IPS-20b (cell line): ENCODE measurements at regions not wholly inside any gene's neighbourhood (a gene's known extent, or its start where the extent isn't known, plus 50 kb on each side); places are given as distances from the start of the nearest gene placed in this dataset.
A peak's percentile ranks its signal among the peaks of the same experiment; 100 is the strongest.

ENCODE experiments used
- H3K27ac ChIP-seq: one replicate; pipeline ENCODE4 v1.5.1; 2013; ENCODE audit warnings: low read length
- H3K27me3 ChIP-seq: 2 replicates; pipeline ENCODE4 v1.6.1; 2013; ENCODE audit warnings: mild to moderate bottlenecking, low read length, inconsistent platforms; ENCODE audit not compliant: insufficient read depth
- H3K36me3 ChIP-seq: 2 replicates; pipeline ENCODE4 v1.6.1; 2013; ENCODE audit warnings: low read depth, mild to moderate bottlenecking, inconsistent platforms, low read length, moderate library complexity; ENCODE audit not compliant: insufficient read depth
- H3K4me1 ChIP-seq: 2 replicates; pipeline ENCODE4 v1.6.1; 2013; ENCODE audit warnings: mild to moderate bottlenecking, control low read depth, inconsistent platforms, low read length, moderate library complexity; ENCODE audit not compliant: insufficient read depth
- H3K4me3 ChIP-seq: 2 replicates; pipeline ENCODE4 v1.5.1; 2013; ENCODE audit warnings: mild to moderate bottlenecking, low read length, inconsistent platforms
- H3K9ac ChIP-seq: 2 replicates; pipeline ENCODE4 v1.6.1; 2013; ENCODE audit warnings: low read depth, mild to moderate bottlenecking, inconsistent platforms, low read length, moderate library complexity
- H3K9me3 ChIP-seq: 2 replicates; pipeline ENCODE4 v1.6.1; 2013; ENCODE audit warnings: mild to moderate bottlenecking, low read depth, low read length, inconsistent platforms; ENCODE audit not compliant: insufficient read depth

GRCh38 chr2:47271054-47272000 is 95.0 kb upstream of the CALM2 start:
- no peaks in the 10 kb centered on the region for H3K9me3 ChIP-seq
- no peak overlapping the region for H3K4me3 ChIP-seq
- H3K4me1 ChIP-seq = peaks cover 3% of the 10 kb centered on the region; the same call in 1 of the 2 replicates
- H3K36me3 ChIP-seq = no peaks in the 10 kb centered on the region
- no peaks in the 10 kb centered on the region for H3K27me3 ChIP-seq
- no peak overlapping the region; the same call in 1 of the 2 replicates for H3K9ac ChIP-seq
- H3K27ac ChIP-seq = no peak overlapping the region

GRCh38 chr2:47270421-47270820 is 94.1 kb upstream of the CALM2 start:
- Histone ChIP-seq H3K27ac (no peak overlapping the region), H3K9ac (no peak overlapping the region)

GRCh38 chr2:47269316-47270232 is 93.3 kb upstream of the CALM2 start:
- Histone ChIP-seq H3K9ac (no peak overlapping the region), H3K27ac (no peak overlapping the region)

More at GRCh38 chr2:47270421-47270820, 94.1 kb upstream of the CALM2 start:
- Histone ChIP-seq H3K36me3 (no peaks in the 10 kb centered on the region), H3K4me1 (peaks cover 7% of the 10 kb centered on the region), H3K27me3 (no peaks in the 10 kb centered on the region), H3K4me3 (no peak overlapping the region), H3K9me3 (no peaks in the 10 kb centered on the region)

GRCh38 chr2:47267711-47268086 is 91.4 kb upstream of the CALM2 start:
- no peaks in the 10 kb centered on the region for H3K27me3 ChIP-seq
- H3K27ac ChIP-seq = no peak overlapping the region
- H3K4me1 ChIP-seq = peaks cover 16% of the 10 kb centered on the region
- no peaks in the 10 kb centered on the region for H3K9me3 ChIP-seq
- no peak overlapping the region for H3K9ac ChIP-seq
- H3K36me3 ChIP-seq = no peaks in the 10 kb centered on the region
- H3K4me3 ChIP-seq = no peak overlapping the region

More at GRCh38 chr2:47269316-47270232, 93.3 kb upstream of the CALM2 start:
- peaks cover 13% of the 10 kb centered on the region for H3K4me1 ChIP-seq
- H3K27me3 ChIP-seq = no peaks in the 10 kb centered on the region
- H3K4me3 ChIP-seq = no peak overlapping the region
- no peaks in the 10 kb centered on the region for H3K36me3 ChIP-seq
- H3K9me3 ChIP-seq = no peaks in the 10 kb centered on the region

- no peak overlapping the region for H3K27ac ChIP-seq
- no peaks in the 10 kb centered on the region for H3K9me3 ChIP-seq
- peaks cover 16% of the 10 kb centered on the region for H3K4me1 ChIP-seq
- H3K9ac ChIP-seq = no peak overlapping the region
- no peaks in the 10 kb centered on the region for H3K36me3 ChIP-seq
- H3K4me3 ChIP-seq = no peak overlapping the region
- no peaks in the 10 kb centered on the region for H3K27me3 ChIP-seq
These were observed 90.8 kb upstream of the CALM2 start for GRCh38 chr2:47266939-47267710.

- Histone ChIP-seq H3K36me3 (no peaks in the 10 kb centered on the region), H3K27me3 (no peaks in the 10 kb centered on the region), H3K27ac (no peak overlapping the region), H3K9me3 (no peaks in the 10 kb centered on the region), H3K4me3 (no peak overlapping the region), H3K9ac (peak overlapping the region; percentile 34; the same call in 1 of the 2 replicates), H3K4me1 (peaks cover 16% of the 10 kb centered on the region)
These were observed 89.5 kb upstream of the CALM2 start for GRCh38 chr2:47265751-47266231.

- H3K27ac ChIP-seq = no peak overlapping the region
- no peak overlapping the region for H3K4me3 ChIP-seq
- no peaks in the 10 kb centered on the region for H3K36me3 ChIP-seq
- H3K27me3 ChIP-seq = no peaks in the 10 kb centered on the region
- peak overlapping the region; percentile 34; the same call in 1 of the 2 replicates for H3K9ac ChIP-seq
- H3K9me3 ChIP-seq = no peaks in the 10 kb centered on the region
- peaks cover 16% of the 10 kb centered on the region for H3K4me1 ChIP-seq
These were observed 88.8 kb upstream of the CALM2 start for GRCh38 chr2:47265158-47265557.

- no peaks in the 10 kb centered on the region for H3K36me3 ChIP-seq
- peaks cover 16% of the 10 kb centered on the region for H3K4me1 ChIP-seq
- H3K4me3 ChIP-seq = no peak overlapping the region
- no peaks in the 10 kb centered on the region for H3K27me3 ChIP-seq
- no peaks in the 10 kb centered on the region for H3K9me3 ChIP-seq
- no peak overlapping the region for H3K9ac ChIP-seq
- no peak overlapping the region for H3K27ac ChIP-seq
These were observed 88.4 kb upstream of the CALM2 start for GRCh38 chr2:47264686-47265085.

GRCh38 chr2:47264143-47264542 is 87.8 kb upstream of the CALM2 start:
- Histone ChIP-seq H3K36me3 (no peaks in the 10 kb centered on the region), H3K27ac (no peak overlapping the region), H3K4me1 (peaks cover 16% of the 10 kb centered on the region), H3K4me3 (no peak overlapping the region), H3K27me3 (no peaks in the 10 kb centered on the region), H3K9me3 (no peaks in the 10 kb centered on the region), H3K9ac (no peak overlapping the region)

- no peak overlapping the region for H3K9ac ChIP-seq
- peaks cover 16% of the 10 kb centered on the region for H3K4me1 ChIP-seq
- H3K27me3 ChIP-seq = no peaks in the 10 kb centered on the region
- H3K27ac ChIP-seq = no peak overlapping the region
- H3K4me3 ChIP-seq = no peak overlapping the region
- H3K9me3 ChIP-seq = no peaks in the 10 kb centered on the region
- H3K36me3 ChIP-seq = no peaks in the 10 kb centered on the region
These were observed 86.3 kb upstream of the CALM2 start for GRCh38 chr2:47262657-47263056.

GRCh38 chr2:47260971-47261370 is 84.7 kb upstream of the CALM2 start:
- Histone ChIP-seq H3K36me3 (no peaks in the 10 kb centered on the region), H3K9me3 (no peaks in the 10 kb centered on the region), H3K4me3 (no peak overlapping the region), H3K4me1 (peaks cover 15% of the 10 kb centered on the region), H3K27me3 (no peaks in the 10 kb centered on the region), H3K9ac (no peak overlapping the region), H3K27ac (no peak overlapping the region)
